NT2/D1 (cell line): ENCODE measurements at regions not wholly inside any gene's neighbourhood (a gene's known extent, or its start where the extent isn't known, plus 50 kb on each side); places are given as distances from the start of the nearest gene placed in this dataset.

Source experiments
- DNase-seq: peaks from one replicate; pipeline ENCODE4 v3.0.0-alpha.2; 2011; ENCODE audit warnings: low read depth, low spot score
- H3K27me3 ChIP-seq: 2 replicates; pipeline ENCODE4 v1.6.0; 2011; ENCODE audit warnings: mild to moderate bottlenecking; ENCODE audit not compliant: insufficient read length, insufficient read depth
- H3K36me3 ChIP-seq: 2 replicates; pipeline ENCODE4 v1.6.1; 2011; ENCODE audit warnings: mild to moderate bottlenecking, low read length, mixed read lengths; ENCODE audit not compliant: insufficient read depth, insufficient read length
- H3K4me1 ChIP-seq: 2 replicates; pipeline ENCODE4 v1.5.1; 2011; ENCODE audit not compliant: insufficient read depth, insufficient read length
- H3K4me3 ChIP-seq: 2 replicates; pipeline ENCODE4 v1.5.1; 2011; ENCODE audit warnings: low read depth; ENCODE audit not compliant: insufficient read length
- H3K9ac ChIP-seq: 2 replicates; pipeline ENCODE4 v1.6.0; 2011; ENCODE audit warnings: low read depth; ENCODE audit not compliant: insufficient read length
- H3K9me3 ChIP-seq: 2 replicates; pipeline ENCODE4 v1.5.1; 2011; ENCODE audit warnings: mild to moderate bottlenecking, low read length; ENCODE audit not compliant: insufficient read depth
- SUZ12 ChIP-seq: IDR thresholded peaks from 2 replicates; pipeline ENCODE4 v1.6.1; 2011; ENCODE audit not compliant: insufficient read length, insufficient read depth; ENCODE audit errors: extremely low read depth
- YY1 ChIP-seq: IDR thresholded peaks from 2 replicates; pipeline ENCODE4 v1.6.1; 2011; ENCODE audit not compliant: insufficient read length, insufficient read depth
- ZNF274 ChIP-seq: IDR thresholded peaks from 2 replicates; pipeline ENCODE4 v1.6.1; 2011; ENCODE audit warnings: mild to moderate bottlenecking, low read depth, low read length

DNA sequence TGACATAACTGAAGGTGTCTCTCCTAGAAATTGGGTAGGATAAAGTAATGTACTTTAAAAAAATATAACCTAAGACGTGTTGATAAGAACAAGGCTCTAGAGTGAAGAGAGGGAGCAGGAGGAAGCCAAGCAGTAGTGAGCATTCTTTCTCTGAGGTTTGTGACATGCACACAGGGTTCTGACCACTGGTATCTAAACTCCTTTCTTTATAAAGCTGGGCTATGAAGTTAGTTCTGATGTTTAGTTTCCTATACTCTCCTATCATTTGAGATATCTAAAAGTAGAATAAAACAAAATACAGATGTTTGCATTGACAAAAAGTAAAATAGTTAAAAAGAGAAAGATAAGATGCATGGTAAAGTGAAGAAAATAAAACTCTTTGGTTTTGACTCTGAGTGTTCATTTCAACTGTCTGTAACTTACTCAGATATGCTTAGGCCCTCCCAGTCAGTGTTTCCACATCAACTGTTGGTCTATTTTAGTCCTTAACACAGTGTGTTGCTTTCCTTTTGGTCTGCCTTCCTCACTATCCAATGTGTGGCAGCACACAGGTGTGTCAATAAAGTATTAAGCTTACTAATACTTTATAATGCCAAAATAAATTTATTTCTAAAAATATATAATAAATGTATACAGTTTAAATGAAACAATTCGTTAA, 543.5 kb downstream of the PTPRC start:
- H3K27me3 ChIP-seq, result no peaks in the 10 kb centered on the region

DNA sequence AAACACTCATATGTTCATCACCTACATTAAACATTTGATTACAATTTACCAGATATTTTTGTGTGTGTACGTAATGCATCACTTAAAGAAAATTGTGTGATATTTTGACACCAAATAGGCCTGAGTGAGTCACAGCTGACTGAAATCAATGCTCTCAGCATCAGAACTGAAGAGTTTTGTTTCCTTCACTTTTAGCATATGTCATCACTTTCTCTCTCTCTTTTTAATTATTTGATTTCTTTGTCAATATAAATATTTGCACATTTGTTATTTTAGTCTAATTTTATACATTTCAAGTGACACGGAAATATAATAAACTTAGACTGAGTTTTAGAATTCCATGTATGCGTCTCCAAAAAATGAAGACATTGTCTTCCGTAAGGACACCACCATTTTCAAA, 545.3 kb downstream of the PTPRC start:
- Histone ChIP-seq H3K9me3 (no peaks in the 10 kb centered on the region), H3K36me3 (no peaks in the 10 kb centered on the region), H3K4me3 (no peak overlapping the region), H3K9ac (no peak overlapping the region), H3K4me1 (no peaks in the 10 kb centered on the region), H3K27me3 (no peaks in the 10 kb centered on the region)
- DNase-seq, result no peak
- no peak for TF ChIP-seq YY1
- no peak for TF ChIP-seq ZNF274
- TF ChIP-seq SUZ12, result no peak

More for the DNA sequence above, 543.5 kb downstream of the PTPRC start:
- H3K9ac ChIP-seq, result no peak overlapping the region
- H3K36me3 ChIP-seq, result no peaks in the 10 kb centered on the region
- H3K4me1 ChIP-seq, result no peaks in the 10 kb centered on the region
- no peaks in the 10 kb centered on the region for H3K9me3 ChIP-seq
- no peak overlapping the region for H3K4me3 ChIP-seq
- TF ChIP-seq YY1 (no peak), SUZ12 (no peak), ZNF274 (no peak)
- no peak for DNase-seq

DNA sequence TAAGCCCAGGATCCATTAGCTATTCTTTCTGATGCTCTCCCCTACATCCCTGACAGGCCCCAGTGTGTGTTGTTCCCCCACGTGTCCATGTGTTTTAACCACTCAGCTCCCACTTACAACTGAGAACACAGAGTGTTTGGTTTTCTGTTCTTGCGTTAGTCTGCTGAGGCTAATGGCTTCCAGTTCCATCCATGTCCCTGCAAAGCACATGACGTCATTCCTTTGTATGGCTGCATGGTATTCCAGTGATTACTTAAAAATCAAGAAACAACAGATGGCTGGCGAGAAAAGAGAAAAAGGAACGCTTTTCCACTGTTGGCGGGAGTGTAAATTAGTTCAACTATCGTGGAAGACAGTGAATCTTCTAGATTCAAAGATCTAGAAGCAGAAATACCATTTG, 556.0 kb downstream of the PTPRC start:
- TF ChIP-seq YY1, result no peak
- no peak overlapping the region for H3K4me3 ChIP-seq

DNA sequence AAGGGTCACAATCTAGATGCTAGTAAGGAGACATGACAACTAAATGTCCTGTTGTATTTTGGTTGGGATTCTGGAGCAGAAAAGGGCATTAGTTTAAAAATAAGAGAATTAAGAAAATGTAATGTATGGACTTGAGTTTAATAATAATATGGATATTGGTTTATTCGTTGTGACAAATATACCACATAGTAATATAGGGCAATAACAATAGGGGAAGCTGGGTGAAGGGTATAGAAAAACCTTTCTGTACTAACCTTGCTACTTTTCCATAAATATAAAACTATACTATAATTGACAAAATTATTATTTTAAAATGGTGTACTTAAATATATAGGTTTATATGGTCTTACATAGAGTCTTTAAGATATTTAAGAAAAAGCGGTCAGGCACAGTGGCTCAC, 558.9 kb downstream of the PTPRC start:
- no peak for DNase-seq
- Histone ChIP-seq H3K27me3 (no peaks in the 10 kb centered on the region), H3K36me3 (no peaks in the 10 kb centered on the region), H3K9ac (no peak overlapping the region), H3K4me1 (no peaks in the 10 kb centered on the region), H3K9me3 (no peaks in the 10 kb centered on the region), H3K4me3 (no peak overlapping the region)
- no peak for TF ChIP-seq ZNF274
- TF ChIP-seq SUZ12, result no peak
- no peak for TF ChIP-seq YY1

More for the DNA sequence above, 556.0 kb downstream of the PTPRC start:
- Histone ChIP-seq H3K9me3 (no peaks in the 10 kb centered on the region), H3K36me3 (no peaks in the 10 kb centered on the region), H3K9ac (no peak overlapping the region), H3K4me1 (no peaks in the 10 kb centered on the region), H3K27me3 (no peaks in the 10 kb centered on the region)
- no peak for DNase-seq

DNA sequence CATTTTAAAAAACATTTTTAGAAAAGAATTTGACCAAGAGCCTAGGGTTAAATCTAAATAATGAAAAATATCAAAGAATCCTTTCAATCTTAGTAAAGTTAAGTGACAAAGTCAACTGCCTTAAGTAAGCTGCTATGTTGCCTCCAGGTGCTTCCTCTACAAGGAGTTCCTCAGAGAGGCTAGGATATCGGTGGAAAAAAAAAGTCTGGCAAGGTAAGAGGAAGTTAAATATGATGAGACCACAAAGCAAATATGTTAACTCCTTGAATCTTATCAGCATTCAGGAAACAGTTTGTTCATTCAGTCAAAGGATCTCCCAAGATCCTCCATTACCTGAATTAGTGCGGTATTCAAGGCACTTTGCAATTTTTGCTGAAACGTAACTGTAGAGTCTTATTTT, 563.5 kb downstream of the PTPRC start:
- Histone ChIP-seq H3K27me3 (no peaks in the 10 kb centered on the region), H3K9ac (no peak overlapping the region), H3K36me3 (no peaks in the 10 kb centered on the region), H3K9me3 (no peaks in the 10 kb centered on the region), H3K4me3 (no peak overlapping the region), H3K4me1 (no peaks in the 10 kb centered on the region)
- TF ChIP-seq YY1, result no peak
- no peak for TF ChIP-seq ZNF274
- TF ChIP-seq SUZ12, result no peak
- DNase-seq, result no peak

DNA sequence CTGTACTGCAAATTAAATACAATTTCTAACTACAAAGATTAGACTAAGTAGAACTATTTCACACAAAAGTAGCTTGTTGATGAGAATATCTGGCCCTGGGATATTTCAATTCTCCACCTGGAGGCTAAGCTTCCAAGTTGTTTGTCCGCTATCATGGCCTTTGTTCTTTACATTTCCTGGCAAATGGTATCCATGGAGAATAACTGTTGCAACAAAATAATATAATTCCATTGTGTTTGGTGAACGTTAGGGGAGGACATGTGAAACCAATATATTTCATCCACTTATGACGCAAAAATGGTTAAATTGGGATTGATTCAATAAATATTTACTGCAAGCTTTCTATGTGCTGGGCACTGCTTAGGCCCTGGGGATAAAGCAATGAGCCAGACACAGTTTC, 565.4 kb downstream of the PTPRC start:
- DNase-seq, result no peak
- Histone ChIP-seq H3K27me3 (no peaks in the 10 kb centered on the region), H3K36me3 (no peaks in the 10 kb centered on the region), H3K4me3 (no peak overlapping the region), H3K9me3 (no peaks in the 10 kb centered on the region), H3K9ac (no peak overlapping the region), H3K4me1 (no peaks in the 10 kb centered on the region)
- TF ChIP-seq SUZ12 (no peak), ZNF274 (no peak), YY1 (no peak)

DNA sequence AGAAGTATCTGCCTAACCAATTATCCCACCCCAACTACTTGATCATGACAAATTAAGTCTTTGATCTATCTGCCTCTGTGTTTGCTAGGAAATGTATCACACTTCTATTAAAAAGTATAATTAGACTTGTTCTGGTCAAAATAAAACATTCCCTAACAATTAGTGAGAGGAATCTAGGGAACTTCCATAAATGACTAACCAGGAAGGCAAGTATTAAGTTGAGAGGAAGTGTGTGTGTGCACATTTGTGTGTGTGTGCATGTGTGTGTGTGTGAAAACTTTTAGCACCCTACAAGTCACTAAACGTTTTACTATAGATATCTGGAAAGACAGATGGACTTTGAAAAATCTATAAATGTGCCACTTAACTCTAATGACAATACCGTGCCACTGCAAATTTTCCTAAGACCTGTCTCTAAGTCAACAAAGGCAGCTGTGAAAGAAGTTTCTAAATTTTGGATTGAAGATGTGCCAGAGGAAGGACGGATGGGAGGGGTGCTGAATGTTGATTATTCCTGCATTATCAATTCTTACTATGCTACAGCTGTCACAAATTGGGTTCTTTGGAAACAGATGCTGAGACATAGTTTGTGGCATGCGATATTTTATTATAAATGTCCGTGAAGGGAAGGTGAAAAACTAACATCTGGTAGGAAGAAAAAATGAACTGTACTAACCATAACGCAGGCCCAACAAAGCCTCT, 567.1 kb downstream of the PTPRC start:
- no peak for TF ChIP-seq ZNF274
- TF ChIP-seq YY1, result no peak
- TF ChIP-seq SUZ12, result no peak

More for the DNA sequence above, 567.1 kb downstream of the PTPRC start:
- Histone ChIP-seq H3K9ac (no peak overlapping the region), H3K36me3 (no peaks in the 10 kb centered on the region), H3K4me3 (no peak overlapping the region), H3K9me3 (no peaks in the 10 kb centered on the region), H3K4me1 (no peaks in the 10 kb centered on the region), H3K27me3 (no peaks in the 10 kb centered on the region)
- no peak for DNase-seq
